Upper lobe of left lung (tissue), 4 donors: ENCODE measurements at regions not wholly inside any gene's neighbourhood (a gene's known extent, or its start where the extent isn't known, plus 50 kb on each side); places are given as distances from the start of the nearest gene placed in this dataset.

ENCODE experiments used
- CTCF ChIP-seq, 6 experiments: fragments of 450-650 bp in 4 of 6; fragments of 200-600 bp in 2 of 6; sonication (generic) in 2 of 6; IDR thresholded peaks; one replicate each; pipeline ENCODE4 v1.5.1; 2016 to 2019; ENCODE audit warnings: antibody characterized with exemption in 6 of 6
- EP300 ChIP-seq, 4 donors: sonication (generic); formaldehyde crosslinking; IDR thresholded peaks; one replicate each; pipeline ENCODE4 v1.5.1; 2017; ENCODE audit warnings: antibody characterized with exemption in 4 of 4, control low read depth in 2 of 4
- POLR2A ChIP-seq, 4 donors: fragments of 450-650 bp; IDR thresholded peaks; one replicate each; pipeline ENCODE4 v1.5.1; 2016 to 2017; ENCODE audit warnings: antibody characterized with exemption in 4 of 4, mild to moderate bottlenecking in 2 of 4
- POLR2AphosphoS5 ChIP-seq, 2 donors: sonication (generic); formaldehyde crosslinking; IDR thresholded peaks; one replicate each; pipeline ENCODE4 v1.5.1; 2017; ENCODE audit warnings: antibody characterized with exemption in 2 of 2

- no peak for TF ChIP-seq CTCF (IDR thresholded peaks at IDR 0.05)
- TF ChIP-seq EP300 (IDR thresholded peaks at IDR 0.05) = no peak
- no peak for TF ChIP-seq POLR2A (IDR thresholded peaks at IDR 0.05)
- TF ChIP-seq POLR2AphosphoS5 (IDR thresholded peaks at IDR 0.05) = no peak
Measured at GRCh38 chr4:1533501-1534064, 127.3 kb upstream of the NKX1-1 start.
